Duodenal mucosa (tissue), 2 donors: ENCODE measurements at regions not wholly inside any gene's neighbourhood (a gene's known extent, or its start where the extent isn't known, plus 50 kb on each side); places are given as distances from the start of the nearest gene placed in this dataset.

Experiments used
- H3K27ac ChIP-seq: one replicate; pipeline ENCODE4 v1.7.0; 2013; ENCODE audit warnings: low read depth, low read length
- H3K27me3 ChIP-seq, 2 donors: one replicate each; pipeline ENCODE4 v1.7.0; 2013; ENCODE audit warnings: low read length in 2 of 2, control low read depth in 1 of 2; ENCODE audit not compliant: insufficient read depth in 2 of 2, control insufficient read depth in 1 of 2
- H3K36me3 ChIP-seq, 2 donors: one replicate each; pipeline ENCODE4 v1.7.0; 2013; ENCODE audit warnings: low read length in 2 of 2, control low read depth in 1 of 2; ENCODE audit not compliant: insufficient read depth in 2 of 2, control insufficient read depth in 1 of 2
- H3K4me1 ChIP-seq, 2 donors: one replicate each; pipeline ENCODE4 v1.7.0; 2013; ENCODE audit warnings: low read length in 2 of 2, control low read depth in 1 of 2; ENCODE audit not compliant: insufficient read depth in 2 of 2, control insufficient read depth in 1 of 2
- H3K4me3 ChIP-seq, 2 donors: one replicate each; pipeline ENCODE4 v1.7.0; 2013; ENCODE audit warnings: low read length in 2 of 2, low read depth in 1 of 2
- H3K9ac ChIP-seq, 2 donors: one replicate each; pipeline ENCODE4 v1.7.0; 2013; ENCODE audit warnings: low read length in 2 of 2, low read depth in 1 of 2
- H3K9me3 ChIP-seq, 2 donors: one replicate each; pipeline ENCODE4 v1.7.0; 2013; ENCODE audit warnings: low read length in 2 of 2, control low read depth in 1 of 2; ENCODE audit not compliant: control insufficient read depth in 1 of 2

GRCh38 chrY:15471371-15471770 is 947.0 kb downstream of the NLGN4Y start:
- Histone ChIP-seq H3K4me3 (no peak overlapping the region), H3K4me1 (no peaks in the 10 kb centered on the region), H3K9ac (no peak overlapping the region), H3K27ac (no peak overlapping the region), H3K36me3 (no peaks in the 10 kb centered on the region), H3K9me3 (no peaks in the 10 kb centered on the region), H3K27me3 (no peaks in the 10 kb centered on the region)

DNA sequence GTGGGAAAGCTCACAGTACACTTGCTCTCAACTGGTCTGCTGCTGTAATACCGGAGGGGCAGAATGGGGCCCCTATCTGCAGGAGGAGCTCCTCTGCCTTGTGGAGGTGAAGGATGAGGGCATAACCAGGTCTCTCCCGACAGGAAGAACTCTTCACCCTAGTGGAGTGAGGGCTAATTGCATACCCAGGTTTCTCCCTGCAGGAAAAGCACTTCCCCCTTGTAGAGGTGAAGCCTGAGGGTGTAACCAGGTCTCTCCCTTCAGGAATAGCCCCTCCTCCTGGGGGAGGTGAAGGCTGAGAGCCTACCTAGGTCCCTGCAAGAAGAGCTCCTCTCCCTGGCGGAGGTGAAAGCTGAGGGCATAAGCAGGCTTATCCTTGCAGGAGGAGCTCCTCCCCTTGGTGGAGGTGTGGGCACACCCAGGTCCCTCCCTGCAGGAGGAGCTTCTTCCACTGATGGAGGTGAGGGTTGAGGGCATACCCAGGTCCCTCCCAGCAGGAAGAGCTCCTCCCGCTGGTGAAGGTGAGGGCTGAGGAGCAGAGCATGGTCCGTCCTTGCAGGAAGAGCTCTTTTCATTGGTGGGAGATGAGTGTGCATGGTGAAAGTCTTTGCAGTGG is 954.1 kb downstream of the NLGN4Y start:
- Histone ChIP-seq H3K9me3 (no peaks in the 10 kb centered on the region), H3K4me1 (no peaks in the 10 kb centered on the region), H3K27ac (no peak overlapping the region), H3K36me3 (no peaks in the 10 kb centered on the region), H3K27me3 (no peaks in the 10 kb centered on the region), H3K9ac (no peak overlapping the region), H3K4me3 (no peak overlapping the region)

- Histone ChIP-seq H3K36me3 (no peaks in the 10 kb centered on the region), H3K4me1 (no peaks in the 10 kb centered on the region), H3K27ac (no peak overlapping the region), H3K27me3 (no peaks in the 10 kb centered on the region), H3K9me3 (no peaks in the 10 kb centered on the region), H3K4me3 (no peak overlapping the region), H3K9ac (no peak overlapping the region)
Observed at GRCh38 chrY:15500536-15500935, 976.2 kb downstream of the NLGN4Y start.

- no peak overlapping the region for H3K4me3 ChIP-seq
- no peak overlapping the region for H3K9ac ChIP-seq
- H3K27ac ChIP-seq: no peak overlapping the region
- no peaks in the 10 kb centered on the region for H3K9me3 ChIP-seq
- H3K36me3 ChIP-seq: no peaks in the 10 kb centered on the region
- no peaks in the 10 kb centered on the region for H3K27me3 ChIP-seq
- no peaks in the 10 kb centered on the region for H3K4me1 ChIP-seq
Observed at GRCh38 chrY:15501181-15501580, 976.9 kb downstream of the NLGN4Y start.

DNA sequence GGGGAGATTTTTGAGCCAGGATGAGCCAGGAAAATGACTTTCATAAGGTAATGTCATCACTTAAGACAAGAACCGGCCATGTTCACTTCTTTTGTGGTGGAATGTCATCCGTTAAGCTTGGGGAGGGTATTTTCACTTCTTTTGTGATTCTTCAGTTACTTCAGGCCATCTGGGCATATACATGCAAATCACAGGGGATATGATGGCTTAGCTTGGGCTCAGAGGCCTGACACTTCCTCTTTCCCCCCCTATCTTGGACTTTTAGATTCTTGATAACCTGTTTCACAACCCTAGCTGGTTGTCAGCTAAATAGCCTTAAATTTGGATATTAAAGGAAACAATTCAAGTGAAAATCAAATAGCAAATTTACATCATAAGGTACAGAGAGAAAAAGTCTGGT is 986.0 kb downstream of the NLGN4Y start:
- no peaks in the 10 kb centered on the region for H3K36me3 ChIP-seq
- no peaks in the 10 kb centered on the region for H3K9me3 ChIP-seq

GRCh38 chrY:15510984-15511650 is 986.8 kb downstream of the NLGN4Y start:
- Histone ChIP-seq H3K9ac (no peak overlapping the region), H3K36me3 (no peaks in the 10 kb centered on the region), H3K27me3 (no peaks in the 10 kb centered on the region), H3K4me1 (no peaks in the 10 kb centered on the region), H3K9me3 (no peaks in the 10 kb centered on the region), H3K4me3 (no peak overlapping the region), H3K27ac (no peak overlapping the region)

More for the DNA sequence above, 986.0 kb downstream of the NLGN4Y start:
- Histone ChIP-seq H3K27ac (no peak overlapping the region), H3K9ac (no peak overlapping the region), H3K27me3 (no peaks in the 10 kb centered on the region), H3K4me1 (no peaks in the 10 kb centered on the region), H3K4me3 (no peak overlapping the region)

DNA sequence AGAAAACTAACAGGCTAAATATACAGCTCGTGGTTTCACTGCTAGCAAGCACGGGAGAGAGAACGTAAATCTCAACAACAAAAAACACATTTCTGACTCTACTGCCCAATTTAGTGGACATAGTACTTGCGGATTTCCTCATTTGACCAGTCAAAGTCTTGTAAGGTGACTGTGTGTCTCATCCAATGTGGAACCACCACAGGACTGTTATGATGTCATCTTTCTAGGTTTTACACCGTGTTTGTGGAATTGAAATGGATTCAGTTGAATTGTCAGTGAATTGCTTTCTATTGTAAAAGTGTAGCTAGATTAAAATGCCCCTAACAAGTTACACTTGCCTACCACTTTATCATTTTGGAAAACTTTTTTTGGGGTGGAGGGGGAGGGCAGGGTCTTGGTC is 1010.8 kb downstream of the NLGN4Y start:
- Histone ChIP-seq H3K27ac (no peak overlapping the region), H3K4me3 (no peak overlapping the region), H3K27me3 (no peaks in the 10 kb centered on the region), H3K4me1 (no peaks in the 10 kb centered on the region), H3K9me3 (no peaks in the 10 kb centered on the region), H3K36me3 (no peaks in the 10 kb centered on the region), H3K9ac (no peak overlapping the region)

DNA sequence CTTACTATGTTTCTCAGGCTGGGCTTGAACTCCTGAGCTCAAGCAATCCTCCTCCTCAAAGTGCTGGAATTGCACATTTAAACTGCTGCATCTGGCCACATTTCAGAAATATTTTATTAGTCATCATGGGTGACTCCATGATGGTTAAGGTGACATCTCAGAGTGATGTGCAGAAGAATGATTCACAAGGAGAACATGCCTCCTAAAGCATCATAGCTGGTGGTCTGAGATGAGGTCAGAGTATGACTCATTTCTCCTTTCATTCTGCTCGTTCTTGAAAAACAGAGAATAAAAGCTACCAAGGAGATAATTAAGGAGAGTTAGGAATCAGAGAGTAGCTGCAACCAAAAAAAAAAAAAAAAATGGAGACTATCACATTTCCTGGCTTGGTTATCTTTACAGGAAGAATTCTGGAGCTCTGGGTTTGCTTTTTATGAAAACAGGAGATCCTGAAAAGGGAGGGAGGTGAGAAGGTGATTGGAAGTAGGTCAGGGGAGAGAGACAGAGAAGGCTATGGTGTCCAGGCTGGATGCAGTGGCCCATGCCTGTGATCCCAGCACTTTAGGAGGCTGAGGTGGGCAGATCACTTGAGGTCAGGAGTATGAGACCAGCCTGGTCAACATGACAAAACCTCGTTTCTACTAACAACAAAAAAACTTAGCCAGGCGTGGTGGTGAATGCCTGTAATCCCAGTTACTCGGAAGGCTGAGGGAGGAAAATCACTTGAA is 1011.6 kb downstream of the NLGN4Y start:
- Histone ChIP-seq H3K4me3 (no peak overlapping the region), H3K9ac (no peak overlapping the region), H3K4me1 (no peaks in the 10 kb centered on the region)

DNA sequence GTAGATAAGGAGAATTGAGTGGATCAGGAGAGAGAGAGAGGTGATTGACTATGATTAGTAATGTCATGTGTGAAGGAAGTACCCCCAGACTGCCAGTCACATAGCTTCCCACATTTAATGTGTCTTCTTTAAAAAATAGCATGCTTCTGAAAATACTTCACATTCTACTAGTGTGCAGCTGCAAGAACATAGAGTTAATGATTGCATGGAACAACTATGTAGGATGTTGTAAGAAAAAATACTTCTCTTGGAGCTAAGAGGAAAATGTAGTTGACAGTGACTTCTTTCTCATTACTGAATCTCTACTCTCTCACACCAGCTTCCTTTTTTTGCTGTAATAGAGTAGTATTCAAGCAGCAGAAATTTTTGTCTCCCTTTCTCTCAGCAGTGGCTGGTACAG is 1016.2 kb downstream of the NLGN4Y start:
- no peak overlapping the region for H3K27ac ChIP-seq
- H3K9ac ChIP-seq: no peak overlapping the region
- H3K4me1 ChIP-seq: no peaks in the 10 kb centered on the region
- no peaks in the 10 kb centered on the region for H3K9me3 ChIP-seq
- H3K36me3 ChIP-seq: no peaks in the 10 kb centered on the region
- H3K27me3 ChIP-seq: no peaks in the 10 kb centered on the region
- H3K4me3 ChIP-seq: no peak overlapping the region

More for the DNA sequence above, 1011.6 kb downstream of the NLGN4Y start:
- Histone ChIP-seq H3K27ac (no peak overlapping the region), H3K27me3 (no peaks in the 10 kb centered on the region), H3K9me3 (no peaks in the 10 kb centered on the region), H3K36me3 (no peaks in the 10 kb centered on the region)

DNA sequence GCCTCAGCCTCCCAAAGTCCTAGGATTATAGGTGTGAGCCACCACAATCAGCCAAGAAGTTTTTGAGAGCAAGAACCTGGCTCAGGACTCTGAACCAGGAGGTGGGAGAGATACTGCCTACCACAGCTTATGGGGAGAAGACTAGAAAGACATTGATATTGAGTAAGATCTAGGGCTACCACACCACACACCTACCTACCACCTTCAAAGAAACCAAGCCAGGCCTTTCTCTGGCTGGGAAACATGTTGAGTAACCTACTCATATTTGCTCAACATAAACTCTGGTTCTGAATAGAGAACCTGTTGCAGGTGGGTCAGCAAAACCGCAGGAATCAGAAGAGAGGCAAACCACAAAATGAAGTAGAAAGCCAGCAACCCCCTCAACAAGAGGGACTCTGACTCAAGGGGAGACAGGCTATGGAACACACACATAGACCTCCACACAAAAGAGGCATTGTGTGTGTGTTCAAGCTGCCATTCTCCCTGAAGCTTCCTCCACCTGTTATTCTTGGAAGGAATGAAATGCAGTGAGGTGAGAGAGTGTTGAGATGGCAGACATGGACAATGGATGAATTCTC is 1021.9 kb downstream of the NLGN4Y start:
- no peak overlapping the region for H3K9ac ChIP-seq
- H3K4me3 ChIP-seq: no peak overlapping the region
- H3K4me1 ChIP-seq: no peaks in the 10 kb centered on the region
- no peaks in the 10 kb centered on the region for H3K27me3 ChIP-seq
- H3K9me3 ChIP-seq: no peaks in the 10 kb centered on the region
- H3K36me3 ChIP-seq: no peaks in the 10 kb centered on the region
- no peak overlapping the region for H3K27ac ChIP-seq
